A673 (cell line): ENCODE measurements at regions not wholly inside any gene's neighbourhood (a gene's known extent, or its start where the extent isn't known, plus 50 kb on each side); places are given as distances from the start of the nearest gene placed in this dataset.

Experiments
- BruUV-seq: library from RNA; stranded (reverse); fragments of 400-500 nt; replicated peaks from 2 replicates; lab custom pipeline; 2021; lab: Mats Ljungman, UMichigan
- CTCF ChIA-PET: fragments of 300-600 bp; sonication (Branson Sonifier 250); formaldehyde crosslinking; loops from one replicate; lab custom pipeline; 2022; ENCODE audit warnings: antibody characterized with exemption; lab: Charles Lee
- POLR2A ChIA-PET: fragments of 300-600 bp; sonication (Branson Sonifier 250); formaldehyde crosslinking; loops from one replicate; lab custom pipeline; 2022; ENCODE audit warnings: antibody characterized with exemption; ENCODE audit not compliant: low non-redundant PET; lab: Charles Lee
- DNase-seq: peaks from one replicate; pipeline ENCODE4 v3.0.0-alpha.2; 2015; ENCODE audit warnings: low spot score
- H3K27ac ChIP-seq: fragments of 200-600 bp; sonication (generic); 2 replicates; pipeline ENCODE4 v1.5.1; 2016; ENCODE audit warnings: mixed run types, low read depth, mild to moderate bottlenecking, mixed read lengths, antibody characterized with exemption, low read length; ENCODE audit not compliant: poor library complexity, severe bottlenecking
- H3K27me3 ChIP-seq: fragments of 200-600 bp; sonication (generic); replicated peaks from 2 replicates; pipeline ENCODE4 v1.6.1; 2017; ENCODE audit warnings: mixed run types, low read depth, mild to moderate bottlenecking, mixed read lengths, antibody characterized with exemption, low read length; ENCODE audit not compliant: insufficient read depth, poor library complexity
- H3K36me3 ChIP-seq: fragments of 200-600 bp; sonication (generic); 2 replicates; pipeline ENCODE4 v1.6.1; 2016; ENCODE audit warnings: mixed run types, mild to moderate bottlenecking, mixed read lengths, antibody characterized with exemption, low read length; ENCODE audit not compliant: insufficient read depth, poor library complexity, severe bottlenecking
- H3K4me1 ChIP-seq: fragments of 200-600 bp; sonication (generic); 2 replicates; pipeline ENCODE4 v1.6.1; 2017; ENCODE audit warnings: mixed run types, mild to moderate bottlenecking, mixed read lengths, antibody characterized with exemption, low read length; ENCODE audit not compliant: insufficient read depth, poor library complexity, severe bottlenecking
- H3K4me3 ChIP-seq: fragments of 200-600 bp; sonication (generic); 2 replicates; pipeline ENCODE4 v1.5.1; 2016; ENCODE audit warnings: low read depth, mixed run types, mild to moderate bottlenecking, mixed read lengths, low read length; ENCODE audit not compliant: poor library complexity, severe bottlenecking
- H3K9me3 ChIP-seq: fragments of 200-600 bp; sonication (generic); 2 replicates; pipeline ENCODE4 v1.6.1; 2016; ENCODE audit warnings: mixed run types, low read depth, mild to moderate bottlenecking, mixed read lengths, antibody characterized with exemption, low read length; ENCODE audit not compliant: poor library complexity, severe bottlenecking
- EZH2 ChIP-seq: fragments of 200-600 bp; sonication (generic); IDR thresholded peaks from 2 replicates; pipeline ENCODE4 v1.6.1; 2017; ENCODE audit warnings: borderline replicate concordance, low read depth, mild to moderate bottlenecking, mixed read lengths, antibody characterized with exemption, low read length; ENCODE audit not compliant: poor library complexity, severe bottlenecking
- intact Hi-C: fragments of 100-400 bp; cut with micrococcal nuclease; formaldehyde crosslinking; loops from one replicate; pipeline ENCODE4 v1.10.0; 2022; ENCODE audit not compliant: unreplicated experiment
- TF ChIP-seq, protein P1 (sequence below): fragments of 300-800, 200-600 bp; sonication (generic); conservative IDR thresholded peaks from 2 replicates; pipeline ENCODE4 v1.5.1; 2017; ENCODE audit warnings: low read depth, mild to moderate bottlenecking, antibody characterized with exemption, low read length, moderate library complexity, mixed read lengths

DNA sequence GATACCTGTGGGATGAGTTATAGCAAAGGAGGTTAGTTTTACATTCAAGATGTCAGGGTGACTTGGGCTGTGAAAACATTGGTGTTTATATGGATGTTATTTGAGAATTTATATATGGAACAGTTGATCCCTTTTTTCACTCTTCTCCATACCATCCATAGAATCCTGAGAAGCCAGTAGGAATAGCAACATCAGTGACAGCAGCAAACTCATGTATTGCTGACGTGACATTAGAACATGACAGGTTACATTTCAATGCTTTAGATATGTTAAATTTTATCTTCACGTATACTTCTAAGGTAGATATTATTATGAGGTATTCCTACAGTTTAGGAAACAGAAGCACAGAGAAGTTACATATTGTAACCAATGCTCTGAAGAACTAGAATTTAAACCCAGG is 745.2 kb upstream of the GCFC2 start:
- POLR2A ChIA-PET = no interaction called here
- no peak for DNase-seq
- H3K36me3 ChIP-seq = no peaks in the 10 kb centered on the region
- no peaks in the 10 kb centered on the region for H3K9me3 ChIP-seq
- no peak for TF ChIP-seq EZH2
- TF ChIP-seq, protein P1, sequence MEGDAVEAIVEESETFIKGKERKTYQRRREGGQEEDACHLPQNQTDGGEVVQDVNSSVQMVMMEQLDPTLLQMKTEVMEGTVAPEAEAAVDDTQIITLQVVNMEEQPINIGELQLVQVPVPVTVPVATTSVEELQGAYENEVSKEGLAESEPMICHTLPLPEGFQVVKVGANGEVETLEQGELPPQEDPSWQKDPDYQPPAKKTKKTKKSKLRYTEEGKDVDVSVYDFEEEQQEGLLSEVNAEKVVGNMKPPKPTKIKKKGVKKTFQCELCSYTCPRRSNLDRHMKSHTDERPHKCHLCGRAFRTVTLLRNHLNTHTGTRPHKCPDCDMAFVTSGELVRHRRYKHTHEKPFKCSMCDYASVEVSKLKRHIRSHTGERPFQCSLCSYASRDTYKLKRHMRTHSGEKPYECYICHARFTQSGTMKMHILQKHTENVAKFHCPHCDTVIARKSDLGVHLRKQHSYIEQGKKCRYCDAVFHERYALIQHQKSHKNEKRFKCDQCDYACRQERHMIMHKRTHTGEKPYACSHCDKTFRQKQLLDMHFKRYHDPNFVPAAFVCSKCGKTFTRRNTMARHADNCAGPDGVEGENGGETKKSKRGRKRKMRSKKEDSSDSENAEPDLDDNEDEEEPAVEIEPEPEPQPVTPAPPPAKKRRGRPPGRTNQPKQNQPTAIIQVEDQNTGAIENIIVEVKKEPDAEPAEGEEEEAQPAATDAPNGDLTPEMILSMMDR = no peak
- no peaks in the 10 kb centered on the region for H3K4me1 ChIP-seq
- no peak overlapping the region for H3K4me3 ChIP-seq
- H3K27me3 ChIP-seq = no peaks in the 10 kb centered on the region
- intact Hi-C loops = no loop called here
- no TSS peak for BruUV-seq
- CTCF ChIA-PET = no interaction called here
- H3K27ac ChIP-seq = no peak overlapping the region

DNA sequence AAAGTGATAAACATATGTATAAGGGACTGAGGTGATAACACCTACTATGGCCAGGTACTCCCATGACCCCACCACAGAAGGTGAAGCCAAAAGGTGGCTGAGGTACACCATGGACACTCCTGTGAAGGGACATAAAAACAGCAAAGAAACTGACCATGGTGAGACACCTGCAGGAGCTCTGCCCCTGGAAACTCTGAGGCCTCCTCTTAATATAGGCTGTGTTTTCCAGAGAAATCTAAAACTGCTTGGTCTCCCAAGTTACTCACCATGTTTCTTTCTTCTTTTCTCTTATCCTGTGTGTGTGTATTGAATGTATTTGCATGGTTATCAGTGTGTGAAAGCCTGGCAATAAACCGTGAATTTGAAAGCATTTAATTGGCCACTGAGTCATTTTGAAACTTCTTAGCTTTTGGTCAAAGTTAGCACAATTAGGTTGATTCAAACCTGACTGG is 739.3 kb upstream of the GCFC2 start:
- Histone ChIP-seq H3K27me3 (no peaks in the 10 kb centered on the region), H3K36me3 (no peaks in the 10 kb centered on the region), H3K9me3 (no peaks in the 10 kb centered on the region), H3K27ac (no peak overlapping the region), H3K4me1 (no peaks in the 10 kb centered on the region), H3K4me3 (no peak overlapping the region)
- TF ChIP-seq, protein P1 = no peak
- no peak for TF ChIP-seq EZH2
- intact Hi-C loops = no loop called here
- no TSS peak for BruUV-seq
- CTCF ChIA-PET = no interaction called here
- POLR2A ChIA-PET = no interaction called here
- no peak for DNase-seq

DNA sequence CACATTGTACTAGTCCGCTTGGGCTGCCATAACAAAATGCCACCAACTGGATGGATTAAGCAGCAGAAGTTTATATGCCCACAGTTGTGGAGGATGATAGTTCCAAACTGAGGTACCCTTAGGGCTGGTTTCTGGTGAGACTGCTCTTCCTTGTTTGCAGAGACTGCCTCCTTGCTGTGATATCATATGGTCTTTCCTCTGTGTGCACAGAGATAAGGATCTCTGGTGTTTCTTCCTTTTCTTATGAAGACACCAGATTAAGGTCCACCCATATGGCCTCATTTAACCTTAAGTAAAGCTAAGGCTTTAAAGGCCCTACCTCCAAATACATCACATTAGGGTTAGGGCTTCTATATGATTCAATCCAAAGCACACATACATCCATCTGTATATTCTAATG is 738.2 kb upstream of the GCFC2 start:
- TF ChIP-seq, protein P1 = no peak
- TF ChIP-seq EZH2 = no peak
- BruUV-seq = no TSS peak
- H3K27me3 ChIP-seq = no peaks in the 10 kb centered on the region
- no peak for DNase-seq
- intact Hi-C loops = no loop called here
- no peak overlapping the region for H3K4me3 ChIP-seq
- ChIA-PET POLR2A (no interaction called here), CTCF (no interaction called here)
- no peak overlapping the region for H3K27ac ChIP-seq
- no peaks in the 10 kb centered on the region for H3K4me1 ChIP-seq
- H3K36me3 ChIP-seq = no peaks in the 10 kb centered on the region
- H3K9me3 ChIP-seq = no peaks in the 10 kb centered on the region
